ENCODE measurements at regions not wholly inside any gene's neighbourhood (a gene's known extent, or its start where the extent isn't known, plus 50 kb on each side); places are given as distances from the start of the nearest gene placed in this dataset.

DNA sequence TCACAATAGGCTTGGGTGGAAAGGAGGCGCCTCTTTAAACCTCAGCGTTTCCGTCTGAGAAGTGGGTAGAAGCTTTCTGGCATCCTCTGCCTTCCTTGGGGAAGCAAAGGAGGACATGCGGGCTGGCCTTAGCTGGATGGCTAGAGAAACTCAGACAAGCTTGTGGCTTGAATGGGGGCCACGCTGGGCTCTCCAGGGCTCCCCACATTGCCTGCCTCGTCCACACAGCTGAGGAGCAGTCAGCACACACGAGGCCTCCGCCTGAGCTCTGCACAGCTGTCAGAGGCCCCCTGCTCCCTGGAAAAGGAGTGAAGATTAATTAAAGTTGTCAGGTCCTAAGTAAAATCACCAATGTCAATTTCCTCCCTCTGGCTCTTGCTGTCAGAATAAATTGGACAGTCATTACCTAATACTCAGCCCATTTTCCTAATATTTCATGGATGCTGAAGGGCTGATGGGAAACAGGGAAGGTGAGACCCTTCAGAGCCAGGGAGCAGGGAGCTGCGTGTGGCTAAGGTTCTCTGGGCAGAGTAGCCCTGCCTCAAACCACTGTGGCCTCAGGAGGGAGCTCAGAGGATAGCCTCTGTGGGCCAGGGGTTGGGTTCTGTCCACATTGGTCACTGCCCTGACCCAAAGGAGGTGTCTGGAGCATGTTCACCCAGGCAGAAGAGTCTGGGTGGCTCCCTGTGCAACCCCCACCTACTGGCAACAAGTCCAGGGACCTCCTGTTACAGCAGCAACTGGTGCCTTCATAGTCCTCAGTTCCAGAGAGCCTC is 118.3 kb upstream of the CD82 start:
- no peak overlapping the region for H3K4me3 ChIP-seq
- H3K9me3 ChIP-seq = peaks cover 1% of the 10 kb centered on the region; the same call in 1 of the 3 replicates
- TF ChIP-seq HMGXB4 (CRISPR knock-in tag; IDR thresholded peaks at IDR 0.05; ENCODE audit: borderline replicate concordance) (no peak), HES2 (IDR thresholded peaks at IDR 0.05) (no peak), HOXB5 (CRISPR knock-in tag; IDR thresholded peaks at IDR 0.05) (no peak), RAD21 (conservative IDR thresholded peaks at IDR 0.05 in 1 of 2, IDR thresholded peaks at IDR 0.05 in 1 of 2) (no peak), ZNF302 (CRISPR knock-in tag; IDR thresholded peaks at IDR 0.05) (no peak), MAZ (IDR thresholded peaks at IDR 0.05; ENCODE audit: borderline replicate concordance, low read depth, low read length) (no peak)
- TF ChIP-seq, protein P1, sequence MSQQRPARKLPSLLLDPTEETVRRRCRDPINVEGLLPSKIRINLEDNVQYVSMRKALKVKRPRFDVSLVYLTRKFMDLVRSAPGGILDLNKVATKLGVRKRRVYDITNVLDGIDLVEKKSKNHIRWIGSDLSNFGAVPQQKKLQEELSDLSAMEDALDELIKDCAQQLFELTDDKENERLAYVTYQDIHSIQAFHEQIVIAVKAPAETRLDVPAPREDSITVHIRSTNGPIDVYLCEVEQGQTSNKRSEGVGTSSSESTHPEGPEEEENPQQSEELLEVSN (IDR thresholded peaks at IDR 0.05; ENCODE audit: borderline replicate concordance, low read depth) = no peak
- H3K4me2 ChIP-seq = no peak overlapping the region
- DNase-seq (ENCODE audit: low read depth in 1 of 2, low spot score in 1 of 2) = no peak
- no peak overlapping the region for H3K27ac ChIP-seq
- ChIA-PET CTCF (interaction anchor here (0.7 to 2.4 kb wide), 2 partner anchors 10 to 30 kb away, joined by 3 to 6 read pairs; no protein-coding TSS in a partner anchor), POLR2A (no interaction called here)
- 0 out of 3 replicates have a peak, but pooled peaks cover 5% of the 10 kb centered on the region for H3K4me1 ChIP-seq
- ATAC-seq = no peak; a peak in 1 of 6 replicates
- no peak for FAIRE-seq
- 38% methylated on average over 6 of the region's 9 CpGs for WGBS (ENCODE audit: missing lambda C conversion rate)

DNA sequence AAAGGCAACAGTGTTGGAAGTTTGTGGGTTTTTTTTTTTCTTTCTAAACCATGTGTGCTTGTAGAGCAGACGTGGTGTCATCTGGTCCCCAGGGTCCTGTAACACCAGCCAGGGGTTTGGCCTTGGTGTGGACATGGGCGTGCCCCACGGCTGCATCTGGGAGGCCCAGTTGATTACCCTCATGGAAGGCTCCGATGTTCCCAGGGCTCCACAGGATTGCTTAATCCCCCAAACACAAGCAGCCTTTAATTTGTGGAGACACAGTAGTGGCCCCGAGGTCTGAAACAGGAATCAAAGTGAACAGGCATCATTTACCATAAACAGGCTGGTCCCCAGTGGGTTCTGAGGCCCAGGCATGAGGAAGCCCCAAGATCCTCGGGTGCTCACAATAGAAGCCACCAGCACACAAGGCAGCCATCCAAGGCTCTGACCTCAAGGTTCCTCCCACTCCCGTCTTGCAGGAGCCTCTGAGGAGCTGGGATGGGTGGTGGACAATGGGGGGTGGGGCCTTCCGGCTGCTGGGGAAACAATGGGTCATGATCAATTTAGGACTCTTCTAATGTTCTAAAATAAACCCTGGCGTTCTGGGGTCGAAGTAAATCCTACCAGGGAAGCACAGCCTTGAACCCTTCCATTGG is 115.0 kb upstream of the CD82 start:
- no peak for ATAC-seq
- FAIRE-seq = no peak

GRCh38 chr11:44451706-44452105 is 113.8 kb upstream of the CD82 start:
- H3K4me3 ChIP-seq = no peak overlapping the region
- no peak for FAIRE-seq
- no peak for DNase-seq (ENCODE audit: low read depth in 1 of 2, low spot score in 1 of 2)
- no peaks in the 10 kb centered on the region for H3K4me1 ChIP-seq
- WGBS (ENCODE audit: missing lambda C conversion rate) = 63% methylated on average over 3 of the region's 3 CpGs
- CTCF ChIA-PET = no interaction called here
- no peak for ATAC-seq
- no peak overlapping the region for H3K4me2 ChIP-seq
- POLR2A ChIA-PET = no interaction called here
- no peaks in the 10 kb centered on the region for H3K9me3 ChIP-seq
- H3K27ac ChIP-seq = no peak overlapping the region
- TF ChIP-seq HMGXB4 (CRISPR knock-in tag; IDR thresholded peaks at IDR 0.05; ENCODE audit: borderline replicate concordance) = no peak
- TF ChIP-seq RARB (CRISPR knock-in tag; IDR thresholded peaks at IDR 0.05) = no peak
- TF ChIP-seq ESRRA (IDR thresholded peaks at IDR 0.05; ENCODE audit: borderline replicate concordance, low read length) = no peak
- no peak for TF ChIP-seq PHF8 (IDR thresholded peaks at IDR 0.05; ENCODE audit: borderline replicate concordance, low read depth)
- TF ChIP-seq NR3C1 (IDR thresholded peaks at IDR 0.05) = no peak
- TF ChIP-seq CBX2 (IDR thresholded peaks at IDR 0.05; ENCODE audit: borderline replicate concordance, low read depth) = no peak
- TF ChIP-seq ZNF302 (CRISPR knock-in tag; IDR thresholded peaks at IDR 0.05) = no peak

More for the DNA sequence above, 115.0 kb upstream of the CD82 start:
- Histone ChIP-seq H3K4me1 (0 out of 3 replicates have a peak, but pooled peaks cover 5% of the 10 kb centered on the region), H3K4me2 (no peak overlapping the region), H3K9me3 (no peaks in the 10 kb centered on the region), H3K27ac (no peak overlapping the region), H3K4me3 (no peak overlapping the region)
- POLR2A ChIA-PET = no interaction called here
- no peak for TF ChIP-seq FOSL2 (IDR thresholded peaks at IDR 0.05)
- TF ChIP-seq FOSL2 (CRISPR knock-in tag; IDR thresholded peaks at IDR 0.05) = no peak
- TF ChIP-seq, protein P2, sequence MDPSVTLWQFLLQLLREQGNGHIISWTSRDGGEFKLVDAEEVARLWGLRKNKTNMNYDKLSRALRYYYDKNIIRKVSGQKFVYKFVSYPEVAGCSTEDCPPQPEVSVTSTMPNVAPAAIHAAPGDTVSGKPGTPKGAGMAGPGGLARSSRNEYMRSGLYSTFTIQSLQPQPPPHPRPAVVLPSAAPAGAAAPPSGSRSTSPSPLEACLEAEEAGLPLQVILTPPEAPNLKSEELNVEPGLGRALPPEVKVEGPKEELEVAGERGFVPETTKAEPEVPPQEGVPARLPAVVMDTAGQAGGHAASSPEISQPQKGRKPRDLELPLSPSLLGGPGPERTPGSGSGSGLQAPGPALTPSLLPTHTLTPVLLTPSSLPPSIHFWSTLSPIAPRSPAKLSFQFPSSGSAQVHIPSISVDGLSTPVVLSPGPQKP (IDR thresholded peaks at IDR 0.05; ENCODE audit: low read depth, low read length) = no peak
- no peak for TF ChIP-seq CHD2 (IDR thresholded peaks at IDR 0.05; ENCODE audit: low read length, partially characterized antibody)
- no peak for TF ChIP-seq FOSB (CRISPR knock-in tag; IDR thresholded peaks at IDR 0.05)
- no peak for TF ChIP-seq NFE2L2 (conservative IDR thresholded peaks at IDR 0.05; ENCODE audit: low read length)
- CTCF ChIA-PET = interaction anchor here (1.2 kb wide), 1 partner anchor 52 kb away, joined by 3 read pairs; no protein-coding TSS in a partner anchor
- WGBS (ENCODE audit: missing lambda C conversion rate) = 60% methylated on average over 10 of the region's 10 CpGs
- no peak for DNase-seq (ENCODE audit: low read depth in 1 of 2, low spot score in 1 of 2)

All from A549 (cell line).